Body of pancreas (tissue), 4 donors: ENCODE measurements at regions not wholly inside any gene's neighbourhood (a gene's known extent, or its start where the extent isn't known, plus 50 kb on each side); places are given as distances from the start of the nearest gene placed in this dataset.
"Not testable (repeated sequence)": the region's sequence is repeated elsewhere in the genome, so short reads cannot be mapped to it uniquely, and the experiment has no call there.

Experiments used
- ATAC-seq: fragments of 150-250 bp; one replicate; pipeline ENCODE4 v1.9.1; 2016
- DNase-seq, 4 donors: peaks; one replicate each; pipeline ENCODE4 v3.0.0-alpha.2; 2019
- H3K27ac ChIP-seq, 4 donors: fragments of 200-600 bp; sonication (generic); 1 replicate in 3 of 4; 2 replicates in 1 of 4; pipeline versions ENCODE4 v1.5.1 to v1.6.1; 2016 to 2019; ENCODE audit warnings: mild to moderate bottlenecking in 1 of 4, mixed read lengths in 1 of 4, moderate library complexity in 1 of 4
- H3K27me3 ChIP-seq, 2 donors: fragments of 200-600 bp; sonication (generic); one replicate each; pipeline ENCODE4 v1.6.0; 2016; ENCODE audit warnings: mild to moderate bottlenecking in 1 of 2
- H3K36me3 ChIP-seq, 2 donors: fragments of 200-600 bp; sonication (generic); replicated peaks in 1 of 2; 2 replicates each; pipeline ENCODE4 v1.5.1; 2016; ENCODE audit warnings: low read depth in 2 of 2; ENCODE audit not compliant: insufficient read depth in 1 of 2
- H3K4me1 ChIP-seq: fragments of 200-600 bp; sonication (generic); one replicate; pipeline ENCODE4 v1.6.0; 2016
- H3K4me3 ChIP-seq, 2 donors: fragments of 200-600 bp; sonication (generic); 1 replicate in 1 of 2; 2 replicates in 1 of 2; pipeline ENCODE4 v1.5.1; 2016 to 2019
- H3K9me3 ChIP-seq, 3 donors: fragments of 200-600 bp; sonication (generic); 1 replicate in 2 of 3; 2 replicates in 1 of 3; pipeline ENCODE4 v1.5.1; 2016
- CTCF ChIP-seq, 7 experiments: fragments of 450-650 bp in 4 of 7; fragments of 200-600 bp in 3 of 7; sonication (generic) in 3 of 7; IDR thresholded peaks; one replicate each; pipeline ENCODE4 v1.5.1; 2016 to 2019; ENCODE audit warnings: antibody characterized with exemption in 7 of 7
- POLR2A ChIP-seq, 3 donors: fragments of 450-650 bp; IDR thresholded peaks; one replicate each; pipeline ENCODE4 v1.6.1; 2016; ENCODE audit warnings: antibody characterized with exemption in 3 of 3, mild to moderate bottlenecking in 2 of 3
- WGBS, 2 donors: methylation state at CpG; one replicate each; pipeline ENCODE4 v1.1.5; 2017; 5-methylcytosine and 5-hydroxymethylcytosine counted together
- intact Hi-C: fragments of 100-400 bp; cut with DNase I; formaldehyde crosslinking; loops from one replicate; pipeline ENCODE4 v1.15.1; 2023

- no peak for ATAC-seq
These were observed 222.1 kb downstream of the FAM43A start for GRCh38 chr3:194907811-194908210.

GRCh38 chr3:194908496-194908895 is 222.8 kb downstream of the FAM43A start:
- intact Hi-C loops = no loop called here
- TF ChIP-seq CTCF (IDR thresholded peaks at IDR 0.05) (no peak), POLR2A (IDR thresholded peaks at IDR 0.05) (no peak)
- no peaks in the 10 kb centered on the region for H3K4me1 ChIP-seq
- WGBS, 2 donors = 67 to 81% methylated on average over 5 of the region's 5 CpGs
- no peak overlapping the region for H3K4me3 ChIP-seq
- H3K27ac ChIP-seq = no peak overlapping the region
- no peaks in the 10 kb centered on the region for H3K27me3 ChIP-seq
- no peaks in the 10 kb centered on the region for H3K9me3 ChIP-seq
- no peaks in the 10 kb centered on the region for H3K36me3 ChIP-seq
- no peak for ATAC-seq
- DNase-seq = no peak

More at GRCh38 chr3:194907811-194908210, 222.1 kb downstream of the FAM43A start:
- no peak for DNase-seq
- Histone ChIP-seq H3K27ac (no peak overlapping the region), H3K36me3 (no peaks in the 10 kb centered on the region), H3K4me1 (no peaks in the 10 kb centered on the region), H3K27me3 (no peaks in the 10 kb centered on the region), H3K4me3 (no peak overlapping the region), H3K9me3 (no peaks in the 10 kb centered on the region)
- TF ChIP-seq POLR2A (IDR thresholded peaks at IDR 0.05) (no peak), CTCF (IDR thresholded peaks at IDR 0.05) (no peak)
- intact Hi-C loops = no loop called here
- WGBS, 2 donors = 46 to 66% methylated on average over 5 of the region's 5 CpGs

- Histone ChIP-seq H3K4me1 (no peaks in the 10 kb centered on the region), H3K27ac (no peak overlapping the region), H3K9me3 (no peaks in the 10 kb centered on the region), H3K4me3 (no peak overlapping the region), H3K27me3 (no peaks in the 10 kb centered on the region), H3K36me3 (no peaks in the 10 kb centered on the region)
- ATAC-seq (no peak), DNase-seq (no peak)
- intact Hi-C loops = no loop called here
- TF ChIP-seq CTCF (IDR thresholded peaks at IDR 0.05) (no peak), POLR2A (IDR thresholded peaks at IDR 0.05) (no peak)
- WGBS, 2 donors = 82% methylated on average over 5 of the region's 5 CpGs
These were observed 223.3 kb downstream of the FAM43A start for GRCh38 chr3:194908972-194909371.

- H3K4me3 ChIP-seq = no peak overlapping the region
- intact Hi-C loops = no loop called here
- 74 to 76% methylated on average over 7 of the region's 7 CpGs for WGBS, 2 donors
- no peaks in the 10 kb centered on the region for H3K4me1 ChIP-seq
- TF ChIP-seq POLR2A (IDR thresholded peaks at IDR 0.05) (no peak), CTCF (IDR thresholded peaks at IDR 0.05) (no peak)
- DNase-seq (no peak), ATAC-seq (no peak)
- H3K36me3 ChIP-seq = no peaks in the 10 kb centered on the region
- H3K9me3 ChIP-seq = no peaks in the 10 kb centered on the region
- H3K27me3 ChIP-seq = no peaks in the 10 kb centered on the region
- no peak overlapping the region for H3K27ac ChIP-seq
These were observed 224.8 kb downstream of the FAM43A start for GRCh38 chr3:194910414-194910984.

DNA sequence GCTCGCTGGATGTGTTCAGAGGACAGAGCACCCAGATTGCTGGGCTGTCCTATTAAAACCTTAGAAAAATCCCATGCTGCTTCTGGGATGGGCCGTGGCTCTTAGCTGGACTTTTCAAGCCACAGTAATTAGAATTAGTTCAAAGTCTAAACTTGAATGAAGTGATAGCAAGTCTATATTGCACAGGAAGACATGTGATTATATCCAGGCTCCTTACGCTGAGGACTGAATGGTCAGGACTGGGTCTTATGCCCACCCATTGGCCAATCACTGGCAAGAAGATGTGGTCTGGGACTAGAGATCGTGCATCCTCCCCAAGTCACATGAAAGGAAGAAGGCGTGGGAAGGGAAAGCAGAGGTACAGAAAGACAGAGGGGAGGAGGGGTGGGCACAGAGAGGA is 227.6 kb downstream of the FAM43A start:
- Histone ChIP-seq H3K27ac (no peak overlapping the region), H3K9me3 (no peaks in the 10 kb centered on the region), H3K36me3 (no peaks in the 10 kb centered on the region), H3K27me3 (no peaks in the 10 kb centered on the region), H3K4me3 (no peak overlapping the region), H3K4me1 (no peaks in the 10 kb centered on the region)
- DNase-seq (no peak), ATAC-seq (no peak)
- intact Hi-C loops = no loop called here
- WGBS, 2 donors = 74 to 78% methylated on average over 5 of the region's 5 CpGs
- TF ChIP-seq CTCF (IDR thresholded peaks at IDR 0.05) (no peak), POLR2A (IDR thresholded peaks at IDR 0.05) (no peak)

- H3K9me3 ChIP-seq, H3K36me3 ChIP-seq, DNase-seq, H3K4me3 ChIP-seq, H3K27me3 ChIP-seq, H3K27ac ChIP-seq, H3K4me1 ChIP-seq, ATAC-seq, intact Hi-C loops: not testable (repeated sequence)
- 61 to 69% methylated on average over 5 of the region's 5 CpGs for WGBS, 2 donors
These were observed 239.2 kb downstream of the FAM43A start for GRCh38 chr3:194924889-194925288.
